T-helper 1 cell treated with Interleukin-12 subunit alpha and Interleukin-12 subunit beta and Interleukin-4 antibody, amounts not matched to agents 30 ng/mL and 1 ng/mL, for 36 hours (primary cell): ENCODE measurements at regions not wholly inside any gene's neighbourhood (a gene's known extent, or its start where the extent isn't known, plus 50 kb on each side); places are given as distances from the start of the nearest gene placed in this dataset.
"Not testable (repeated sequence)": the region's sequence is repeated elsewhere in the genome, so short reads cannot be mapped to it uniquely, and the experiment has no call there.

ENCODE experiments used
- intact Hi-C: fragments of 100-400 bp; cut with micrococcal nuclease; formaldehyde crosslinking; loops from one replicate; pipeline ENCODE4 v1.15.1; 2024

DNA sequence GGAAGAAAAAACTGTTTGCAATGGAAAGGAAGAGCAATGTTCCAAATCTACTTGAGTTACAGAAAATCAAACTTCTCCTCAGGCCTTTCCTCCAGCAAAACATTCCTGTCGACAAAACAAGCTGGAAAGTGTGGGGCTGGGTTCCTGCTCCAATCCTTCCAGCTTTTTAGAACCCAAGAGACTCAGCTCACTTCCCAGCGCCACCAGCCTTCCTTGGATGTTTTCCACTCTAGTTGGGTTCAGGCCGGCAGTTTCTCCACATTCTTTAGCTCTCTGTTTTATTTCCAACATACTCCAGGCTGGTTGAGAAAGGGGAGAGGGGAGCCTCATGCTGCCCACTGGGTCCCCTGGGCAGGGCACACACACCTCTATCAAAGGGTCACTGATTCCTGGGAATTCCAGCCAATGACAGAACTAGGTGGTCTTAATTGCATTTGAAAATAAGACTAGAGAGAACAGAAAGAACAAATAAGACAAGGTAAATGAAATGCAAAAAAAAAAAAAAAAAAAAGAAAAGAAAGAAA is 287.5 kb upstream of the FRG1 start:
- intact Hi-C loops, result not testable (repeated sequence)

DNA sequence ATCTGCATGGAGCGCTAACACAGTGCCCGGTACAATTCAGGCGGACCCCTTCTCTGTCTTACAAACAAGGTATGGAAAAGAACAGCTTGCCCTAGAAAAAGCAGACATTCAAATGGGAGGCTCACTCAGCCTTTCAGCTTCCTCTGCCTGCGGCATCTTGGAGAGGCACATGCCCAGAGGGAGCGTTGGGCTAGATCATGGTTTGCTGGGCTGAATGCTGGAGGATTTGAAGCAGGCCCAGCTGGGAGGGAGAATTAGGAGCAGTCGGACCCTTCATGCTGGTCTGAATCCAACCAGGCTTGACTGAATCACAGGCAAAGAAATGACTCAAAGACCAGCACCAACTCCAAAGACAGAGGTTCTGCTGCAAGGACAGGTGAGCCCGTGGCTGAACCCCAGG is 286.7 kb upstream of the FRG1 start:
- intact Hi-C loops, result not testable (repeated sequence)

DNA sequence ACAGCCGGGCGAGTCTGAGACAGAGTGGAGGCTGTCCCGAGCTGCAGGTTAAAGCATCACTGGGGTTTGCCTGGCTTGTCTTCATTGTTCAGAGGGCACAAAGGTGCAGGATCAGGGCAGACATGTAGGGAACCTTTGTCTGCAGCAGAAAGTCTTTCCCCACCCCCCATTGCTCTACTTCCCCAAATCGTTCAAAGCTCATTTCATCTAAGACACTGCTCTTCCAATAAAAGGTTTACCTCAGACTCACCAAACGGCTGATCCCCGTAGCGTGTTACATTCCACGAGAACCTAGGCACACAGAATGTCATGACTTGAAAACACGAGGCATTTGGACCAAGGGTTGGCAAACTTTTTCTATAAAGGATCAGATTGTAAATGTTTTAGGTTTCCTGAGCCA is 286.3 kb upstream of the FRG1 start:
- intact Hi-C loops, result not testable (repeated sequence)

DNA sequence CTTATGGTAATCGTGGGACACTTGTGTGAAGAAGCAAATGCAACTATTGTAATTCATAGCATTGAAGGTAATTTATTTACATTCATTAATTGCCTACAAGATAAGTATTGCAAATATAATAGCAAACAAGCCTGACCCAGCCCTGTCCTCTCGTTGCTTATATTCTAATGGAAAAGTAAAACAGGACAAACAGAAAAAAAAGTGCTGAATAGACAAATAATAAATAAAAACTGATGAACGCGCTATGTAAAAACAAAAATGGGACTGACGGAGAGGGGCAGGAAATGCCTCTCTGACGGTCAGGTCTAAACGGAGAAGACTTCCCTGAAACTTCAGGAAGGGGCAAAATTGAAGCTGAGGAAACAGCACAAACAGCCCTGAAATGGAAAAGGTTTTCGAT is 284.9 kb upstream of the FRG1 start:
- intact Hi-C loops, result not testable (repeated sequence)

DNA sequence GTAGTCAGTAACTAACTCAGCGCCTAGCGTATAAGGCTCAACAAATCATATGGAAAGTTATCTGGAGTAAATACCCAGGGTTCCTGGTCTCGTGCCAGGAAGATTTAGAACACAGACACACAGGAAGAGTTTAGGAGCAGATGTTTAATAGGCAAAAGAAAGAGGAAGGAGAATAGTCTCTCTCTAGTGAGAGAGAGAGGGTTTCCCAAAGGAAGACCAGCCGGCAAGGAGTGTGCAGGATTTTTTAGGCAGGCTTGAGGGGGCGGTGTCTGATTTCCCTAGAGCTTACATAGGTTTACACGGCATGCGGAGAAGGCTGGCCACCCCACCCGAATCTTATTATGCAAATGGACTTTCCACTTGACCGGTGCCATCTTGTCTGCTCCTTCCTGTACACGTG is 284.0 kb upstream of the FRG1 start:
- intact Hi-C loops, result no loop called here

DNA sequence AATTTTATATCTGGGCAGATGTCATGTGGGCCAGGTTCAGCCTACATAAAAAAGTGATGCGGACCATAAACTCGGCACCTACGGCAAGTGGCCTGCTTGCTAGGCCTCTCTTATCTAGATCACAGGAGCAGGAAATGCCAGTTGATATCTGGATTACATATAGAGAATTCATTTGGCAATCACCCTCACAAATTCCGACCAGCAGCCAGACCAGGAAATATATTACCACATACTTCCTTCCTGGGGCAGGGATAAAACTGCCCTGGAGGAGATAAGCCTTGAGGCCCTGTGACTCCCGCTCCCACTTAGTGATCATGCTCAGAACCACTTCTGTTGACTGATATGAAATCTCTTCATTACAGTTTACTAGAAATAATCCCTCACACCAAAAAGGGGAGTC is 282.4 kb upstream of the FRG1 start:
- intact Hi-C loops, result not testable (repeated sequence)

DNA sequence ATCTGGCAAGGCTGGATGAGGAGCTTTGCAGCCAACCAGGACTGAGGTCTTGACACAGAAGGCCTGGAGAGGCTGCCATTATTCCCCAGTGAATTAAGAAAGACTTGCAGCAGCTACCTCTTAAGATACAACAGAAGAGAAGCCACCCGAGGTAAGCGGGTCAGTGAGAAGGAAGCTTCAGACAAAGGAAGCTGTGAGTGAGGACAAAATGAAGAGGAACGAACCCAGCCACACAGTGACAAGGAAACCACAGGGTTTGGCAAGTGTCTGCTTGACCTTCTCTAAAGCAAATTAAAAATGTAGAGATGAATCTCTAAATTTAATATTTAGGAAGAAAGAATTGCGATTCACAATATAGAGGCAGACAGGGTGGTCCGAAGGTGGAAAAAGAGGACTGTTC is 281.8 kb upstream of the FRG1 start:
- intact Hi-C loops, result not testable (repeated sequence)

DNA sequence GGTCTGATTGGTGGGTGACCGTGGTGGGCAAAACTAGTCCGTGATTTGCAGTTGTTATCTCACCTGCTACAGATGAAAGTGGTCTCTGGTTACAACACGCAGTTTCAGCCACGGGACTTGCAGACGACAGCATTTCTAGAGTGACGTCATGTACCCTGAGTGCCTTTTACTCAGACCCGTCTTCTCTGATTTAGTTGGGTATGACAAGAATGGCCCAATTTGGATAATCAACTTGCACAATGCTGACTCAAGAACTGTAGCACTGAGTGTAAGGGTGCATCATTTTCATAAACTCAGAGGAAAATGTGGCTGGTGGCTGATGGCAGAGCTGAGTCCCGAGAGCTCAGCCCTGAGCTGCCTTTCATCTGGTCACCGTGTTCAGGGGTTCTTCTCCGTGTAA is 281.4 kb upstream of the FRG1 start:
- intact Hi-C loops, result no loop called here

DNA sequence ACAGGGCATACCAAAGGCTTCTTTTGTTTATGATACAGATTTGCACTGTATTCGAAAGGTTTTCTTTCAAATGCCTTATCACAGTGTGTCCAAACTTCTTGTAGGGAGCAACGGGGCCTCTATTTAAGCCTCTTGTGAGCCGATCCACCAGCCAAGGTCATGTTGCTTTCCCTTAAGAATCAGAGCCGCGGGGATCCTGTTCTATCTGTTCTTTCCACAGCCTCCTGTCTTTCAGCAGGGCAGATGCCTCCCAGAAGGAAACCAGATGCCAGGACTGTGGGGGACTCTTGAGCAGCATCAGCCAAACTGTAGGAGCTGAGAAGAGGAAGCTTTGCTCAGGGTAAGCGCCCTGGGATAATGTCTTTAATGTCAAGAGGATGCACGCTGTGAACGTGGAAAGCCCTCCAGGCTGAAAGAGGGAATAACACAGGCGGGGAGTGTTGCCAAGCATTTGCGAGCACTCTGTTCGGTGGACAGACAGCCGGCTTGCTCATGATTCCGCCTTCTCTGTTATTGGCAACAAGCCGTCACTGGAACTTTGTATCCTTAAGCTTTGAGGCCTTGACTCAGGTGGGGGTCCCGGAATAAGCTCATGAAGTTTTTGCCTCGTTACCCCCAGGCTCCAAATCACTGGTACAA is 279.8 kb upstream of the FRG1 start:
- intact Hi-C loops, result no loop called here

DNA sequence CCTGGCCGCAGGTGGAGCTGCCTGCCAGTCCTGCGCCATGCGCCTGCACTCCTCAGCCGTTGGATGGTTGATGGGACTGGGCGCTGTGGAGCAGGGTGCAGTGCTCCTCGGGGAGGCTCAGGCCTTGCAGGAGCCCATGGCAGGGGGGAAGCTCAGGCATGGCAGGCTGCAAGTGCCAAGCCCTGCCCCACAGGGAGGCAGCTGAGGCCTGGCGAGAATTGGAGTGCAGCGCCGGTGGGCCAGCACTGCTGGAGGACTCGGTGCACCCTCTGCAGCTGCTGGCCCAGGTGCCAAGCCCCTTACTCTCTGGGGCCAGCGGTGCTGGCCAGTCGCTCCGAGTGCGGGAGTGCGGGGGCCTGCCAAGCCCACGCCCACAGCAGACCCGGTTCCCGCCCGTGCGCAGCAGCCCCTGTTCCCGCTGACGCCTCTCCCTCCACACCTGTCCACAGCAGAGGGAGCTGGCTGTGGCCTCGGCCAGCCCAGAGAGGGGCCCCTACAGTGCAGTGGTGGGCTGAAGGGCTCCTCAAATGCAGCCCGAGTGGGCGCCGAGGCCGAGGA is 275.9 kb upstream of the FRG1 start:
- intact Hi-C loops, result no loop called here

DNA sequence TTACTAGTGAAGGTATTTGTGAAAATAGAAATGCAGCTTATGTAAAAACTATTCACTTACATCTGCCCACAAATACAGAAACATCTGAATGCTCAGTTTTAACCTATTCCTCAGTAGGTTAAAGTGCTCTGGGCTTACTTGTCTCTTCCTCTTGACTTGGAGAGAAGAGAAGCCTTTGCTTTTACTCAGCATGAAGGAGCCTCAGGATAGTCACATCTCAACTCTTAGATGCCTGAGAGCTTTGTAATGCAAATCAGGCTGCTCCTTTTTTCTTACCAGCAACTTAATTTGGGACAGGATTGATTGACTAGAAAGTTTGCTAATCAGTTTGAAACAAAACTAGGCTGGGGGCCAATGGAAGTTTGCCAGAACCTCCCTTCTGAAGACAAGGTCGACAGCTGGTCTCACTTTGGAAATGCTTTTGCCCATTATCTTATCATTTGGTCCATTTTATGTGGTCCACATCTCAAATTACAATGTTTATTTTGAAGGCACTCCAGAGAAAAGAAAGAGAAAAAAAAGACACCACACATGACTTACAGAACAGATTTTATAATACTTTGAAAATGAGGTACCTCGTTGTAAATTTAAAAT is 274.9 kb upstream of the FRG1 start:
- intact Hi-C loops, result not testable (repeated sequence)

DNA sequence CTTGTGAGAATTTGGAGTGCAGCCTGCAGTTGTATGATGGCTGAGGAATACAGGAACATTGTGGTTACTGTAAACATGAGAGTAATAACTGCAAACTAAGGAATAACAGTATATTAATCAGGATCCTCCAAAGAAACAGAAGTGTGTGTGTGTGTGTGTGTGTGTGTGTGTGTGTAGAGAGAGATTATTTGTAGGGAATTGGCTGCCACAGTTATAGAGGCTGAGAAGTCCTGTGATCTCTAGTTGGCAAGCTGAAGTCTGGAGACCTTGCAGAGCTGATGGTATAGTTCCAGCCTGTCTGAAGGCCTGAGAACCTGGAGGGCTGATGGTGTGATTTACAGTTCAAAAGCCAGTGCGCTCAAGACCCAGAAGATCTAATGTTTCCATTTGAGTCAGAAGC is 273.3 kb upstream of the FRG1 start:
- intact Hi-C loops, result not testable (repeated sequence)

DNA sequence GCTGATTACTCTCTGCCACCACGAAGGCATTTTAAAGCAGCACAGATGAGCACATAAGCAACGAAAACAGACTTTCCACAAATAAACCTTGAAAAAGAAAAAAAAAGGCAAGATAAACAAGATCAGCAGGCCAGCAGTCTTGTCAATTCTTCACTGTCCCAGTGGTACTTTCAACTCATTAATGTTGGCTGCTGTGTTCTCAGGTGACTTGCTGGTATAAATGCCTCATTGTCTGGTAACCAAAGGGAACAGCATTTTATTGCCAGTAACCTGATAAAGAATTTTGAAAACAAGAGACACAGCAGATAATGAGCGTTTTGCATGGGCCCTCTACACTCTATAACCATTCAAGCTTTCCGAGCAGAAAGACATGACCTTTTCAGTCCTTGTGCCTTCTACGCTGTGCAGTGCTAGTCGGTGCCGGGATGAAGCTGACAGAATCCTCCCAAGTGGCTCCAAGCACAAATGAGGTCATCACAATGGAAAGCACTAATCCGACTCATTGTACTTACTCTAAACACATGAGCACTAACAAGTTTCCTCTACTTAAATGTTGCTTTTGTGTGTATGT is 242.9 kb upstream of the FRG1 start:
- intact Hi-C loops, result not testable (repeated sequence)

DNA sequence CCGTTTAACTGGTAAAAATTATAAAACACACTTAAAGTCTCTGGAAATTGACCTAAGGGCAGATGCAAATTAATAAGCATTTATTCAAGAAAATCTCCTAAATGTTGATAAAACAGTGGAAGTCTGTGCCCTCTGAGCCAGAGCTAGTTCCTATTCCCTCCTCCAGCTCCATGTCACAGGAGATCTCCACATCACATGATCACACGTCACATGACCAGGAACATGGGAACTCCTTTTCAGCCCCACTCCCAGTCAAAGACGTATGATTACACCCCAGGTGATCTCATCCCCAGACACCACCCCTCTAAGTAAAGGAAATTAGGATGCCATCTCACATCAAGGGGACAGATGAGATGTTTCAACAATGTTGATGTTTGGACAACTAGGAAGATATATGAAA is 237.7 kb upstream of the FRG1 start:
- intact Hi-C loops, result not testable (repeated sequence)

DNA sequence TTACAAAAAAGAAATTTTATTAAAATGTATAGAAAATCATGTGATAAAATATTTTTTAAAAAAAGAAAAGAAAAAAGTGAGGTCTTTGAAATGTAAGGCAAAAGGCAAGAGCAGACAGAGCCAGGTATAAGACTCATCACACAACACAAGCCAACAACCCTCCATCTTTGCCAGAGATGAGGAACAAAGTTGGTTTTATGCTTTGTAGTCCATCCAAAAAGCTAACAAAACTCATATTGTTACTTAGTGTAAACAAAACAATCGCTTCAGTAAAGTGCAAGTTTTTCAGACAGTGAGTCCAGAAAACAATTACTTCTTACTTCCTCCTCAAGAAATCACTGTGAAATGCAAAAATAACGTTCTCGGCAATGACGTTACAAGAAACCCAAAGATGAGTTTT is 233.9 kb upstream of the FRG1 start:
- intact Hi-C loops, result not testable (repeated sequence)

DNA sequence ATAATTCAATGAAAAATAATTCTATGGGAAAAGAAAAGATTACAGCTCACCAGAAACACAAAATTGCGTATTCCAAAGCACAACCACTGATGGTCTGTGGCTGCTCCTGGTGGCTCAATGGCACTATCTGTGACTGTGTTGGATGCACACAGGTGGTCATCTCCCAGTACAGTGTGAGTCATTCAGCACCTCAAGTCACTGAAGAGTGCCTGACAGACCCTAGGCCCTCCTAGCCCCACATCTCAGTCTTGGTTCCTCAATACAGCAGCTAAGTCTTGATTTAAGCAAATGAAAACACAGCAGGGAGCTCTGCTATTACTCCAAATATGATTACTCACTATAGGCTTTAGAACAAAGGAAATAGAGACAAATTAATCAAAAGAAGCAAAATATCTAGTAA is 233.4 kb upstream of the FRG1 start:
- intact Hi-C loops, result not testable (repeated sequence)

DNA sequence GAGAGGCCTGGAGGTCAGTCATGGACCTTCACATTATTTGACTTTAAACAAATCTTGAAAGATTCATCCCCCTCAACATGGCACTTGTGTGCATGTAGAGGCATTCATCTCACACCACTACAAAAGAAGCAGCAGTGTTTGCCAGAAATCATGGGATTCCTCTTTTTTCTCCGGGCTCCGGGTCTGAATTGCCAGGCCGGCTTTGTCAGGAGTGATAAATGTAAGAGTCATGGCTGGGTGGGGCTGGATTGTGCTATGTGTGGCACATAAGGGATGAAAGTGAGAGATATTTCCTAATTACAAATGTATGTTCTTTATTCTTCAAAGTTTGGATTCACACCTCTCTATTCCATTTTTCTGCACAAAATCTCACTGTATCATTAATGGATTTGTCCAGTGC is 228.7 kb upstream of the FRG1 start:
- intact Hi-C loops, result not testable (repeated sequence)

DNA sequence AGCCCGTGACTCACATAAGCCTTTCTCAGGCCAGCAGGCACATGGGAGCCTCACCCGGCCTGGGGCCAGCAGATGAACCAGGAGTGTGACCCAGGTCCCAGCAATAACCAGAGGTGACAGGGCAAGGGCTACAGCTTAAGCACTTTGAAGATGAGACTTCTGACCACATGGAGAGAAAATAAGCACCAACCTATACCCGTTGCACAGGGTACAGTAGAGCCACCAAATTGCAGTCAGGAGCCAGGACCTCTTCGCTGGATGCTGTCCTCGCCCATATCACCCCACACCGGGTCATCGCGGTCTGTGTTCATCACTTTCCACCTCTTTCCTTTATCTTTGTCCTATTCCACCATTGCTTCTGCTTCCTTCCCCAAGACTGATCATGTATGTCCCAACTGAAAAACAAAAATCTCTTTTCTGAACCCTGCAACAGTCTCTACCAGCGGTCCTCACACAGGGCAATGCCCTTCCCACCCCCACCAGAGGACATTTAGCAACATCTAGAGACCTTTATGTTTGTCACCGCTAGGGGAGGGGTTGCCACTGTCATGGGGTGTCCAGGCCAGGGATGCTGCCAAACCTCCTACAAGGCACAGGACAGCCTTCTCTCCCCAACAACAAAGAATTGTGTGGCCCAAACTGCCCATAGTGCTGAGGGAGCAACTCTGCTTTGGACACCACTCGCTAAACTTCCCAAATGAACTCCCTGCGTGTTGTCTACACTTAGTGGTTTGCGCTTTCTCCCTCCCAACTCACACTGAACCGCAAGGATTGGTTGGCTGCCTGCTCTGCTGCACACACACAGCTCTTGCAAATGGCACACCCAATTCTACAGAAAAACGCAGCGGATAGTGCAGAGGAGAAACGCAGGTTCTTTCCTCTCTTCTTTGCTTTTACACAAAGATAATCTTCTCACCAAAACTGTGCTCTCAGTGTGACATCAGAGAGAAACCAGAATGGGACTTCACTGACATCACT is 219.4 kb upstream of the FRG1 start:
- intact Hi-C loops, result not testable (repeated sequence)

DNA sequence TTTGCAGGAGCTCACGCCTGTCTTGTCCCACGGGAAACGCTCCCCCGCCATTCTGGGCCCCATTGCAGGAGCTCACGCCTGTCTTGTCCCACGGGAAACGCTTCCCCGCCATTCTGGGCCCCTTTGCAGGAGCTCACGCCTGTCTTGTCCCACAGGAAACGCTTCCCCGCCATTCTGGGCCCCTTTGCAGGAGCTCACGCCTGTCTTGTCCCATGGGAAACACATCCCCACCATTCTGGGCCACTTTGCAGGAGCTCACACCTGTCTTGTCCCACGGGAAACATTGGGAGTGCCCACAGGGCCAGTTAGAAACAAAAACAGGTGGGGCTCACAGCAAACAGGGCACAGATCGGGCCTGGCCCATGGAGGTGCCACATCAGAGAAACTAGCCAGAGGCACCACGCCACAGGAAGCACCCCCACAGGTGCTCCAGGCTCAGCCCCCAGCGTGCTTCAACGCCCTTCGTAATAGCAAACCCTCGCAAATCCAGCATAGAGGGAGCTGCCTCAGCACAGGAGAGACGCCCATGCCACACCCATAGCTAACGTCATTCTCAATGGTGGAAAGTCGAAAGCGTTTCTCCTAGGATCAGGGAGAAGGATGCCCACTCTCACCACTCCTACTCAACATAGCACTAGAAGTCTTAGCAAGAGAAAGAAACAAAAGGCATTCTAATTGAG is 218.2 kb upstream of the FRG1 start:
- intact Hi-C loops, result not testable (repeated sequence)

DNA sequence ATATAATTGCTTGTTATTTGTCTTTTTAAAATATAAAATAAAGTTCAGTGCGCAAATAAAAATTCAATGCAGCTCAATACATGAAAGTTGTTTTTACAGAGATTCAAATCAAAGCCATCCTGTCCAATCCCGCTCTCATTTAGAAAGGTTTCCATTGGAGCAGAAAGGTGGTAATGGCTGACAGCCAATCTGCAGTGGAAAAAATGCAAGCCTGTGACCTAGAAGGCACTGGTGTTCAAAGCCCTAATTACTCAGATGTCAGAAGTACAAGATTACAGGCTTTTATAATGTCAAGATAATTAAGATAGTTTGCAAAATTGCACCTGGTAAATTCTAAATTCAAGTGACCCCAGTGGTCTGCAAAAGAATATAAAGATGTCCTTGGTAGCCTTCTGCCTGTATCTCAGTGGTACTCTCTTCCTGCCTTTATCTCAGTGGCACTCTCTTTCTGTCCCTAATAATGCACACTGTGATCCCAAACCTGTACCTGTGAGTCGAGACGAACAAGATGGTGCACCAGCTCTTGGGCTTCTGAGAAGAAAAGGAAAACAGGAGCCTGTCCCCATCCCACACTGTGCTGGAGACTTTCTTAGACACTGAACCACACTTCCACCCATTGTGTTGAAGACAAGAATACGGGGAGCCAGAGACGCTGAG is 212.6 kb upstream of the FRG1 start:
- intact Hi-C loops, result not testable (repeated sequence)
